ENCODE measurements at regions not wholly inside any gene's neighbourhood (a gene's known extent, or its start where the extent isn't known, plus 50 kb on each side); places are given as distances from the start of the nearest gene placed in this dataset.

DNA sequence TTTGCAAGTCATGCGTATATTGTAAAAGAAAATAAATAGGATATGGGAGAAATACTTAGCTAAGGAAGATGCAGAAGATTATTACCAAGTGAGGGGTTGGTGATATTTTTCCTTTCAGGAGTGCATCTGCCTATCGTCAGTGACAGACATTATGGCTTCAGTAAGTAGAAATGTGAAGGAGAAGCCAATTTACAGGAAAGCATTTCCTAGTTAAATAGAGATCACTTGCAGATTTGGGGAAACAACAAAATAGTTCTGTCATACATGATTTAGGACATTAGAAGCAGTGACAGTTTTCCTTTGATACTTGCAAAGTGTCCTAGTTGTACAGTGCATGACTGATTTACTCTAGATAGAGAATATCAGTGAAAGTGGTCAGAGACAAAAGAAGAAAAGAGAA lies 747.8 kb upstream of the KLHL1 start:
- TF ChIP-seq, protein P1, sequence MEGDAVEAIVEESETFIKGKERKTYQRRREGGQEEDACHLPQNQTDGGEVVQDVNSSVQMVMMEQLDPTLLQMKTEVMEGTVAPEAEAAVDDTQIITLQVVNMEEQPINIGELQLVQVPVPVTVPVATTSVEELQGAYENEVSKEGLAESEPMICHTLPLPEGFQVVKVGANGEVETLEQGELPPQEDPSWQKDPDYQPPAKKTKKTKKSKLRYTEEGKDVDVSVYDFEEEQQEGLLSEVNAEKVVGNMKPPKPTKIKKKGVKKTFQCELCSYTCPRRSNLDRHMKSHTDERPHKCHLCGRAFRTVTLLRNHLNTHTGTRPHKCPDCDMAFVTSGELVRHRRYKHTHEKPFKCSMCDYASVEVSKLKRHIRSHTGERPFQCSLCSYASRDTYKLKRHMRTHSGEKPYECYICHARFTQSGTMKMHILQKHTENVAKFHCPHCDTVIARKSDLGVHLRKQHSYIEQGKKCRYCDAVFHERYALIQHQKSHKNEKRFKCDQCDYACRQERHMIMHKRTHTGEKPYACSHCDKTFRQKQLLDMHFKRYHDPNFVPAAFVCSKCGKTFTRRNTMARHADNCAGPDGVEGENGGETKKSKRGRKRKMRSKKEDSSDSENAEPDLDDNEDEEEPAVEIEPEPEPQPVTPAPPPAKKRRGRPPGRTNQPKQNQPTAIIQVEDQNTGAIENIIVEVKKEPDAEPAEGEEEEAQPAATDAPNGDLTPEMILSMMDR (IDR thresholded peaks at IDR 0.05; ENCODE audit: extremely low read depth, missing control alignments) = no peak
- no peak for DNase-seq (ENCODE audit: low spot score)

DNA sequence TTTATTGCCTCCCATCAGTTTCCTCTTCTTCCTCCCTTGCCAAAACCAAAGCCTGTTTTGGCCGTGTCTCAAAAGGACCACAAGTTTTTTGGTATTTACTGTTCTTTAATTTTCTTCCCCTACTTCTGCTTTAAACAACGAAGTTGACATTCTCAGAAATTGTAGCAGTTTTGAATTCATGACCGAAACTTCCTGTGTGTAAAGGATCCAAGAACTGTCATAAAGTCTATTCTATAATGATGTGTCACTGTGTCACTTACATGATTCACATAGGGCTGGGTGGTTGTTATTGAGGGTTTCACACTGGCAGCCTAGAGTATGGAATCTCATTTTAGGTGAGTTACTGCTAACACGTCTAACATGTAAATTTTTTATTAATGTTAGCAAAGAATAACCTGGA lies 741.0 kb upstream of the KLHL1 start:
- no peak for DNase-seq (ENCODE audit: low spot score)
- TF ChIP-seq, protein P1 (IDR thresholded peaks at IDR 0.05; ENCODE audit: extremely low read depth, missing control alignments) = no peak

DNA sequence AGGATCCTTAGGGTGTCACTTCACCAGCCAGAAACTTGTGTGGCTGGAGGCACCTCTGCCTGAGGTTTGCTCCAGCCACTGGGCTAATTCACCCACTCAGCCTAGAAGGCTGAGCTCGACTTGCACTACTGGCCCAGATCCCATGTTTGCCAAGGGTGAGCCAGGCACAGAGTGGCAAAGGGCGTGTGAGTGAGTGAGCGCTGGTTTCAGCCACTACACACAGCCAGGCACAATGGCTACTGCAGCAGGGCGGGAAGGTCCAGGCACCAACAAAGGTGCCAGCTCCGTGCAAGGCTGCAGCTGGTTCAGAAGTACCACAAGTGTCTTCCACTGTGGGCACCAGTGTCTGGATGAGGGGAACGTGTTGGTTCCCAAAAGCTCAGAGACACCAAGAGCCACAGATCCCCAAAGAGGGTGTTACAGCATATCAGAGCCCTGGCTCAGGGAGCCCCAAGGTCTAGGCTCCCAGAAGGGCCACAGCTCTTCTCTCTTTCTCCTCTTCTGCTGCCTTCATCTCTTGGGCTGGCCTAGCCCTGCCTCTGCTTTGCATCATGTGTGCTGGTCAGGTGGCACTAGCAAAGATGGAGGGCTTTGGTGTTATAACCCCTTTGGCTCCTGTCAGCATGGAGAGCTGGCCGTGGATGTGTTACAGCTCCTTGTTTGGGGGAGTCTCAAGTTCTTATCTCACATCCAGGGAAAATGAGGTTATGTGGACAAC lies 736.3 kb upstream of the KLHL1 start:
- TF ChIP-seq, protein P1 (IDR thresholded peaks at IDR 0.05; ENCODE audit: extremely low read depth, missing control alignments) = no peak
- no peak for DNase-seq (ENCODE audit: low spot score)

DNA sequence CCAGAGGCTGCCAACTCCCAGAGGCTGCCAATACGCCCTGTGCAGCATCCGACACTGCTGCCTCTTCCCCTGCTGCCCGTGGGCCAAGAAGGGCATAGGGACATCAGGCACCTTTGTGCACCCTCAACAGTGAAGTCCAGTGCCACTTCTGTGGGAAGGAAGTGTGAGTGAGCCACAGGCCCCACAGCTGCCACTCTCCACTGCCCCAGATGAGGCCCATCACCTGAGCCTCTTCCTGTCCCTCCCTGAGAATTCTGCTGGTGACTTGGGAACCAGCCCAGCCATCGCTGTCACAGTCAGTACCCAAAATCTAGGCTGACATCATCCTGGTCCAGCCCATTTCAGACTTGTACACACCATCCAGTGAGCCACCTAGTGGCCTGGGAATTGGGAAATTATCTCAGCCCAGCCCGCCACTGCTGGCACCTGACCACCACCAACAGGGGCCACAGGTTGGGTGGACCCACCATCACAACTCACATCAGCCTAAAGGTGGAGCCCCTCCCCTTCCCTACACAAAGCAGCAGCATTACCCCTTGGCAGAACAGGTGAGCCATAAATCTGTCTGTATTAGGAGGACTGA lies 733.9 kb upstream of the KLHL1 start:
- TF ChIP-seq, protein P1 (IDR thresholded peaks at IDR 0.05; ENCODE audit: extremely low read depth, missing control alignments) = no peak

DNA sequence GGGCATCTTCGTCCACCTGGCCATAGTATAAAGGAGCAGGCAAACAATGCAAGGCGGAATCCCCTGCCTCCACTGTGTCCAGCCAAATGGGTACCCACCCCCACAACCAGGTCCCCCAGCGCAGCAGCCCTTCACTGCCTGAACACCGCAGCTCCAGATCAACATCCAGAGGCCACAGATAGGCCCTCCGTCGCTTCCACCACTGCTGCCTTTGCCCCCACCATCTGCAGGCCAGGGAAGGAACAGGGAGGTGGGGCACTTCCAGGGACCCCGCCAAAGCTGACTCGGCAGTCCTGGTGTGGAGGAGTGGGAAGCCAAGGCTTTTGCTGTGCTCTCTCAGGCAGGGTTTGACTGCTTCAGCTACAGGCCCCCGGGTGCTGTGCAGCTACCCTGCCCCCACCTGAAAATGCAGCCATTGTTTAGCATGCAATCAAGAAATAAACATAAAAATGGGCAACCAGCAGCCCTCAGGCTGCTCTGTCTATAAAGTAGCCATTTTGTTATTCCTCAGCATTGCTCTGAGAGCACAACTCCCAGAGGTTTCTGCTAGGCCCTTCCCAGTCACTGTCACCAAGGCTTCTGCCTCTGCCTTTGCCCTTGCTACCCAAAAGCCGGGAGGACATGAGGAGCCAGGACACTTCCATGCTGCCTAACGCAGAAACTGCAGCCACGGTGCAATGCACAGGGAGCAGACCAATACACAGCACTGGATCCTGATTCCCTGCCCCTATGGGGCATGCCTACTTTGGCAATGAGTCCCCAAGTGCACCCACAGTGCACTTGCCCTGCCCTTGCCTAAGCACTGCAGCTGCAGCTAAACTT lies 733.2 kb upstream of the KLHL1 start:
- DNase-seq (ENCODE audit: low spot score) = no peak
- TF ChIP-seq, protein P1 (IDR thresholded peaks at IDR 0.05; ENCODE audit: extremely low read depth, missing control alignments) = no peak

More for the DNA sequence above, 733.9 kb upstream of the KLHL1 start:
- no peak for DNase-seq (ENCODE audit: low spot score)

DNA sequence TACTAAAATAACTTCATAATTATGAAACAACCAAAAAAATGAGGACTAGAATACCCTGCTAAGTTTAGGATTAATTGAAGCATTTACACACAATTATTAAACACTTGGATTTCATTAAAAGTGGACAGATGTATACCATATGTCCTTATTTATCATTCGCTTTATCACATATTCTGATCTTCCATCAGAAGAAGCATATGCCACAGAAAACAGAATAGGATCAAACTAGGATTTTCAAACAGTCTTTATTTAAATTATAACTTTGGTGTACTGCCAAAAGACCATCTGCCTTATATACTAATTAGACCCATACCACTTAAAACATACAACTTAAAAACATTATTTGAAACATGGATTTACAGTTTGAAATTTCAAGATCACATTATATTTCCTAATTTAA lies 727.1 kb upstream of the KLHL1 start:
- TF ChIP-seq, protein P1 (IDR thresholded peaks at IDR 0.05; ENCODE audit: extremely low read depth, missing control alignments) = no peak
- no peak for DNase-seq (ENCODE audit: low spot score)

DNA sequence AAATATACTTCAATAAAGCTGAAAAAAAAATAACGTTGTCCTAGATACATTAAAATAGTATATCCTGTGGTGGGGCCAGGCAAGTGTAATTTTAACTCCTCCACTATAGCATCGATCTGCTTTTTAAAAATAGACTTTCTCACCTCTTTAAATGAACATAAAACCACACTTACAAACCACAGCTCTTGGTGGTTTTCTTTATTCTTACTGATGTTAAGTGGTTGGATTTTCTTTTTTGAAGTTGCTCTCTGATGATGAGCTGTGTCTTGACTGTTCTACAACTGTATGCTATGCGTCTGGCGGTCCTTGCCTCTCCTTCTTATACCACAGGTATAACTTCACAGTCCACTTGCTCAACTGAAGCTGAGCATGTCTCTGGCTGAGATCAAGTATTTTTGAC lies 721.5 kb upstream of the KLHL1 start:
- TF ChIP-seq, protein P1 (IDR thresholded peaks at IDR 0.05; ENCODE audit: extremely low read depth, missing control alignments) = no peak
- DNase-seq (ENCODE audit: low spot score) = no peak
